Fibroblast of mammary gland (primary cell): ENCODE measurements at regions not wholly inside any gene's neighbourhood (a gene's known extent, or its start where the extent isn't known, plus 50 kb on each side); places are given as distances from the start of the nearest gene placed in this dataset.
A peak's percentile ranks its signal among the peaks of the same experiment; 100 is the strongest.
"Not testable (repeated sequence)": the region's sequence is repeated elsewhere in the genome, so short reads cannot be mapped to it uniquely, and the experiment has no call there.

Experiments
- DNase-seq: peaks from one replicate; pipeline ENCODE4 v3.0.0-alpha.2; 2010; ENCODE audit warnings: low read depth
- H3K4me3 ChIP-seq: 2 replicates; pipeline ENCODE4 v1.5.1; 2011; ENCODE audit warnings: low read depth, mild to moderate bottlenecking, low read length, moderate library complexity; ENCODE audit not compliant: control insufficient read depth

- not testable (repeated sequence) for H3K4me3 ChIP-seq, DNase-seq
Observed at GRCh38 chr16:88224131-88224898, 158.4 kb upstream of the ZNF469 start.

GRCh38 chr16:88225640-88226230 lies 157.0 kb upstream of the ZNF469 start:
- DNase-seq, H3K4me3 ChIP-seq: not testable (repeated sequence)

- DNase-seq, H3K4me3 ChIP-seq: not testable (repeated sequence)
Observed at GRCh38 chr16:88226302-88226701, 156.5 kb upstream of the ZNF469 start.

GRCh38 chr16:88227026-88227721 lies 155.6 kb upstream of the ZNF469 start:
- DNase-seq, H3K4me3 ChIP-seq: not testable (repeated sequence)

GRCh38 chr16:88227722-88228482 lies 154.9 kb upstream of the ZNF469 start:
- DNase-seq, H3K4me3 ChIP-seq: not testable (repeated sequence)

GRCh38 chr16:88228751-88229150 lies 154.0 kb upstream of the ZNF469 start:
- not testable (repeated sequence) for DNase-seq, H3K4me3 ChIP-seq

- DNase-seq, H3K4me3 ChIP-seq: not testable (repeated sequence)
Observed at GRCh38 chr16:88229710-88230109, 153.0 kb upstream of the ZNF469 start.

- H3K4me3 ChIP-seq, DNase-seq: not testable (repeated sequence)
Observed at GRCh38 chr16:88230276-88230966, 152.3 kb upstream of the ZNF469 start.

- not testable (repeated sequence) for DNase-seq
Observed at GRCh38 chr16:88230967-88231615, 151.7 kb upstream of the ZNF469 start.

GRCh38 chr16:88231839-88232238 lies 150.9 kb upstream of the ZNF469 start:
- H3K4me3 ChIP-seq, DNase-seq: not testable (repeated sequence)

More at GRCh38 chr16:88230967-88231615, 151.7 kb upstream of the ZNF469 start:
- H3K4me3 ChIP-seq, result not testable (repeated sequence)

- DNase-seq, H3K4me3 ChIP-seq: not testable (repeated sequence)
Observed at GRCh38 chr16:88232401-88233258, 150.1 kb upstream of the ZNF469 start.

GRCh38 chr16:88233621-88234420 lies 148.9 kb upstream of the ZNF469 start:
- not testable (repeated sequence) for DNase-seq, H3K4me3 ChIP-seq

- DNase-seq, result peak; percentile 44
Observed at GRCh38 chr16:88234421-88235271, 148.1 kb upstream of the ZNF469 start.

GRCh38 chr16:88235691-88236090 lies 147.1 kb upstream of the ZNF469 start:
- not testable (repeated sequence) for H3K4me3 ChIP-seq, DNase-seq

More at GRCh38 chr16:88234421-88235271, 148.1 kb upstream of the ZNF469 start:
- not testable (repeated sequence) for H3K4me3 ChIP-seq

- H3K4me3 ChIP-seq, DNase-seq: not testable (repeated sequence)
Observed at GRCh38 chr16:88236229-88236628, 146.5 kb upstream of the ZNF469 start.
